ENCODE measurements at regions not wholly inside any gene's neighbourhood (a gene's known extent, or its start where the extent isn't known, plus 50 kb on each side); places are given as distances from the start of the nearest gene placed in this dataset.
A peak's percentile ranks its signal among the peaks of the same experiment; 100 is the strongest.

GRCh38 chr2:59096973-59097372 is 855.8 kb upstream of the FANCL start:
- POLR2A ChIA-PET: no interaction called here
- no peak for DNase-seq (ENCODE audit: extremely low spot score)
- TF ChIP-seq L3MBTL2 (conservative IDR thresholded peaks at IDR 0.05) (no peak), SUZ12 (IDR thresholded peaks at IDR 0.05) (no peak), FOXM1 (IDR thresholded peaks at IDR 0.05; ENCODE audit: borderline replicate concordance) (no peak), PKNOX1 (IDR thresholded peaks at IDR 0.05) (no peak), SP1 (IDR thresholded peaks at IDR 0.05) (no peak)
- CTCF ChIA-PET: no interaction called here

- no peak for TF ChIP-seq SP1 (IDR thresholded peaks at IDR 0.05)
- TF ChIP-seq TARDBP (IDR thresholded peaks at IDR 0.05): no peak
- TF ChIP-seq ARNT (IDR thresholded peaks at IDR 0.05): no peak
- ChIA-PET POLR2A (no interaction called here), CTCF (no interaction called here)
- no peak for DNase-seq (ENCODE audit: extremely low spot score)
Observed at GRCh38 chr2:59093571-59093970, 852.4 kb upstream of the FANCL start.

GRCh38 chr2:59084326-59084725 is 843.2 kb upstream of the FANCL start:
- ChIA-PET CTCF (no interaction called here), POLR2A (no interaction called here)
- TF ChIP-seq FOXK2 (IDR thresholded peaks at IDR 0.05): no peak
- TF ChIP-seq HDGF (IDR thresholded peaks at IDR 0.05; ENCODE audit: borderline replicate concordance): no peak
- no peak for TF ChIP-seq FOXM1 (IDR thresholded peaks at IDR 0.05; ENCODE audit: borderline replicate concordance)
- TF ChIP-seq SP1 (IDR thresholded peaks at IDR 0.05): no peak
- TF ChIP-seq BHLHE40 (IDR thresholded peaks at IDR 0.05; ENCODE audit: borderline replicate concordance): no peak
- no peak for TF ChIP-seq TARDBP (IDR thresholded peaks at IDR 0.05)
- TF ChIP-seq ZNF384 (IDR thresholded peaks at IDR 0.05): no peak
- no peak for TF ChIP-seq PKNOX1 (IDR thresholded peaks at IDR 0.05)
- no peak for TF ChIP-seq CTBP1 (IDR thresholded peaks at IDR 0.05; ENCODE audit: borderline replicate concordance)
- TF ChIP-seq SUZ12 (IDR thresholded peaks at IDR 0.05): no peak
- TF ChIP-seq ELF4 (IDR thresholded peaks at IDR 0.05): no peak
- TF ChIP-seq FOXA1 (IDR thresholded peaks at IDR 0.05): no peak
- no peak for TF ChIP-seq LEF1 (IDR thresholded peaks at IDR 0.05; ENCODE audit: borderline replicate concordance)
- no peak for TF ChIP-seq NFRKB (IDR thresholded peaks at IDR 0.05)
- TF ChIP-seq L3MBTL2 (conservative IDR thresholded peaks at IDR 0.05): no peak
- no peak for TF ChIP-seq ARNT (IDR thresholded peaks at IDR 0.05)
- no peak for DNase-seq (ENCODE audit: extremely low spot score)

- CTCF ChIA-PET: no interaction called here
- no peak for DNase-seq (ENCODE audit: extremely low spot score)
- POLR2A ChIA-PET: no interaction called here
- no peak for TF ChIP-seq TARDBP (IDR thresholded peaks at IDR 0.05)
- no peak for TF ChIP-seq LEF1 (IDR thresholded peaks at IDR 0.05; ENCODE audit: borderline replicate concordance)
- no peak for TF ChIP-seq BHLHE40 (IDR thresholded peaks at IDR 0.05; ENCODE audit: borderline replicate concordance)
Observed at GRCh38 chr2:59083075-59083828, 842.1 kb upstream of the FANCL start.

- POLR2A ChIA-PET: no interaction called here
- no peak for DNase-seq (ENCODE audit: extremely low spot score)
- CTCF ChIA-PET: interaction anchor here (1.5 kb wide), 1 partner anchor 57 kb away, joined by 5 read pairs; no protein-coding TSS in a partner anchor
- TF ChIP-seq PKNOX1 (IDR thresholded peaks at IDR 0.05): no peak
- TF ChIP-seq CTBP1 (IDR thresholded peaks at IDR 0.05; ENCODE audit: borderline replicate concordance): no peak
- TF ChIP-seq L3MBTL2 (conservative IDR thresholded peaks at IDR 0.05): 0 out of 2 replicates have a peak, but pooled peaks have one; percentile 20
- TF ChIP-seq NFRKB (IDR thresholded peaks at IDR 0.05): no peak
- no peak for TF ChIP-seq HDGF (IDR thresholded peaks at IDR 0.05; ENCODE audit: borderline replicate concordance)
- no peak for TF ChIP-seq FOXK2 (IDR thresholded peaks at IDR 0.05)
Observed at GRCh38 chr2:59082657-59083056, 841.5 kb upstream of the FANCL start.

GRCh38 chr2:59080451-59081181 is 839.5 kb upstream of the FANCL start:
- TF ChIP-seq CTBP1 (IDR thresholded peaks at IDR 0.05; ENCODE audit: borderline replicate concordance): peak; percentile 80; the same call in 1 of the 2 replicates
- 0 out of 2 replicates have a peak, but pooled peaks have one; percentile 7 for TF ChIP-seq L3MBTL2 (conservative IDR thresholded peaks at IDR 0.05)
- no peak for TF ChIP-seq TARDBP (IDR thresholded peaks at IDR 0.05)
- no peak for TF ChIP-seq SP1 (IDR thresholded peaks at IDR 0.05)
- TF ChIP-seq ZNF384 (IDR thresholded peaks at IDR 0.05): peak; percentile 44; the same call in 1 of the 2 replicates
- peak; percentile 85 for TF ChIP-seq PKNOX1 (IDR thresholded peaks at IDR 0.05)
- ChIA-PET POLR2A (no interaction called here), CTCF (interaction anchor here (0.7 kb wide), 1 partner anchor 889 kb away, joined by 4 read pairs; no protein-coding TSS in a partner anchor)
- peak; percentile 53 for DNase-seq (ENCODE audit: extremely low spot score)

Measured in HEK293T (cell line).